Activated naive CD8-positive, alpha-beta T cell treated with anti-CD3 and anti-CD28 coated beads, Interleukin-2, amount 50 U/mL, for 24 hours (primary cell): ENCODE measurements at regions not wholly inside any gene's neighbourhood (a gene's known extent, or its start where the extent isn't known, plus 50 kb on each side); places are given as distances from the start of the nearest gene placed in this dataset.
A peak's percentile ranks its signal among the peaks of the same experiment; 100 is the strongest.

Experiments used
- ATAC-seq: fragments of 150-1000 bp; cut with Tn5 transposase; one replicate; pipeline ENCODE4 v1.10.0; 2021
- DNase-seq: peaks from one replicate; pipeline ENCODE4 v3.0.0; 2021
- H3K27ac Mint-ChIP-seq: one replicate; pipeline ENCODE4 v1.8.0; 2021; ENCODE audit warnings: mild to moderate bottlenecking, mixed read lengths
- H3K27me3 Mint-ChIP-seq: one replicate; pipeline ENCODE4 v1.8.0; 2021; ENCODE audit warnings: mixed read lengths
- H3K36me3 Mint-ChIP-seq: one replicate; pipeline ENCODE4 v1.8.0; 2021; ENCODE audit warnings: low read depth, mixed read lengths
- H3K4me1 Mint-ChIP-seq: one replicate; pipeline ENCODE4 v1.8.0; 2021; ENCODE audit warnings: mixed read lengths
- H3K4me3 Mint-ChIP-seq: one replicate; pipeline ENCODE4 v1.8.0; 2021; ENCODE audit warnings: mild to moderate bottlenecking, moderate library complexity, mixed read lengths
- H3K9me3 Mint-ChIP-seq: one replicate; pipeline ENCODE4 v1.8.0; 2021; ENCODE audit warnings: mixed read lengths

- Mint-ChIP-seq H3K27me3 (peaks cover 2% of the 10 kb centered on the region), H3K4me3 (no peak overlapping the region), H3K9me3 (no peaks in the 10 kb centered on the region), H3K27ac (no peak overlapping the region), H3K4me1 (no peaks in the 10 kb centered on the region), H3K36me3 (no peaks in the 10 kb centered on the region)
- ATAC-seq (no peak), DNase-seq (no peak)
Measured at GRCh38 chr6:147023581-147023980, 180.6 kb upstream of the STXBP5 start.

DNA sequence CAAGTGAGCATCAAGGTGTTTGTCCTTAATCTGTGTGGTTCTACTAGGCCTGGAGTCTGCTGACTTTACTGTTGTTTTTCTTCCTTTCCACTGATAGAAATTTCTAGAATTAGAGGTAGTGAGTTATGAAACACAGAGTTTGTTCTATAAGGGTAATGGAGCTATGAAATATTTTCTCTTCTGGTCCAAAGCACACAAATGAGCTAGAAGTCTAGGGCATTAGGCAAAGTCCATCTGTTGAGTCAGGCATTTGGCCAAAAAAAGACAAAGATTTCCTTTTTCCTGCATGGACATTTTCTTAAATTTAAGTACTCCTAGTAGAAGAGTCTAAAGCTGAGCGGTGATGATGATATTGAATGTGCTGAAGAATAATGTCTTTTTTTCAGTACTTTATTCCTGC, 174.3 kb upstream of the STXBP5 start:
- no peak overlapping the region for H3K27ac Mint-ChIP-seq
- H3K36me3 Mint-ChIP-seq = no peaks in the 10 kb centered on the region
- no peak for DNase-seq

GRCh38 chr6:147033267-147033666, 170.9 kb upstream of the STXBP5 start:
- Mint-ChIP-seq H3K4me1 (no peaks in the 10 kb centered on the region), H3K4me3 (no peak overlapping the region), H3K27me3 (no peaks in the 10 kb centered on the region), H3K27ac (no peak overlapping the region), H3K9me3 (no peaks in the 10 kb centered on the region), H3K36me3 (no peaks in the 10 kb centered on the region)
- DNase-seq = no peak
- no peak for ATAC-seq

More for the DNA sequence above, 174.3 kb upstream of the STXBP5 start:
- Mint-ChIP-seq H3K4me1 (no peaks in the 10 kb centered on the region), H3K9me3 (no peaks in the 10 kb centered on the region), H3K4me3 (no peak overlapping the region), H3K27me3 (peaks cover 2% of the 10 kb centered on the region)
- ATAC-seq = no peak

- H3K9me3 Mint-ChIP-seq = no peaks in the 10 kb centered on the region
- no peaks in the 10 kb centered on the region for H3K36me3 Mint-ChIP-seq
- no peaks in the 10 kb centered on the region for H3K4me1 Mint-ChIP-seq
- H3K27me3 Mint-ChIP-seq = no peaks in the 10 kb centered on the region
- no peak overlapping the region for H3K27ac Mint-ChIP-seq
- no peak overlapping the region for H3K4me3 Mint-ChIP-seq
- ATAC-seq = no peak
- DNase-seq = no peak
Measured at GRCh38 chr6:147035886-147036285, 168.3 kb upstream of the STXBP5 start.

DNA sequence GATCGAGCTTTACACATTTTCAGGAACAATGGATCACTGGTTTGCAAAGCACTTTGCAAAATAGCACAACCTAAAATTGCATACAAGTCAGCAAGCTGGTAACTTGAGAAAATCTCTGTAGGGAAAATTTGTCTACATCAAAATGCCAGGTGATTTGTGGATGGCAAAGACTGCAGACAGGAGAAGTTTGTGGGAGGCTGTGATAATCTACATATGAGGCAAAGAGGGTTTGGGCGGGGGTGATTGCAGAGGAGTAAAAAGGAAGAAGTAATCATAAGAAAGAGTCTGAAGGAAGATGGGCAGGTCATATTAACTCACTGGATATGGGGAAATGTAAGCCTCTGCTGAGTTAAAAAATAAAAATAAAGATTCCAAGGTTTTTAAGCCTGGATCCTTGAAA, 166.3 kb upstream of the STXBP5 start:
- H3K9me3 Mint-ChIP-seq = peaks cover 3% of the 10 kb centered on the region

DNA sequence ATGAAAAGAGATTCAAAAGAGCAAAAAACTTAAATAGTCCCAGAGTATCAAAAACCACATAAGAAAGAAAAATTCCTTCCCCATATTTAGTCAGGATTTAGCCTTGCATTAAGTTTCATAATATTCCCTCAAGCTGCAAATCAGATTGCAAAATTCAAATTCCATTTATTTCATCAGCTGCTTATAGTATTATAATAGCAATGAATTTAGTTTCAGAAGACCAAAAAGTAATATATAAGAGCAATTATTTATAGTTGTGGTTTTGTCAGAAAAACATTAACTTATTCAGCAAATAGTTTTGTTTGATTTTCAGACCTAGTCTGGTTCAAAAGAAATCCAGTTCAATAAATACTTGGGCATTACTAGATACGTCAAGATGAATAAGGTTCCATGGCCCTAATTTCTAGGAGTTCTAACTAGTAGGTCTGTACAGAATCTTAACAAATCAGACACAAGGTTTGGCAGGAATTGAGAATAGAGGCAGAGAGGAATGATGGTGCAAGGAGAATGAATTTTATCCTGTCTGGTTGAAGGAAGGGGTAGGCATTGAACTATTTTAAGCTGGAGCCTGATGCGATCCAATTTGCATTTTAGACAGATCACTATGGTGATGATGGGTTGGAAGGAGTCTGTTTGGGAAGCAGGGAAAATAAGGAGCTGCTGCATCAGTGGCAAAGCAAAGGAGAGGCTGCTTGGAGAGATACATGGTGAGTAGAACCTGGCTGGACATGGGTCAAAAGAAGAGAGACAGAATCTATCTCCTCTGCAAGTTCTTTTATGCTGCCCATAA, 163.9 kb upstream of the STXBP5 start:
- ATAC-seq = no peak
- Mint-ChIP-seq H3K27me3 (no peaks in the 10 kb centered on the region), H3K4me1 (no peaks in the 10 kb centered on the region), H3K36me3 (peaks cover 4% of the 10 kb centered on the region), H3K9me3 (peaks cover 19% of the 10 kb centered on the region), H3K4me3 (no peak overlapping the region), H3K27ac (no peak overlapping the region)
- DNase-seq = no peak

More for the DNA sequence above, 166.3 kb upstream of the STXBP5 start:
- Mint-ChIP-seq H3K4me1 (no peaks in the 10 kb centered on the region), H3K4me3 (no peak overlapping the region), H3K27me3 (no peaks in the 10 kb centered on the region), H3K27ac (no peak overlapping the region), H3K36me3 (no peaks in the 10 kb centered on the region)
- no peak for DNase-seq
- ATAC-seq = no peak

DNA sequence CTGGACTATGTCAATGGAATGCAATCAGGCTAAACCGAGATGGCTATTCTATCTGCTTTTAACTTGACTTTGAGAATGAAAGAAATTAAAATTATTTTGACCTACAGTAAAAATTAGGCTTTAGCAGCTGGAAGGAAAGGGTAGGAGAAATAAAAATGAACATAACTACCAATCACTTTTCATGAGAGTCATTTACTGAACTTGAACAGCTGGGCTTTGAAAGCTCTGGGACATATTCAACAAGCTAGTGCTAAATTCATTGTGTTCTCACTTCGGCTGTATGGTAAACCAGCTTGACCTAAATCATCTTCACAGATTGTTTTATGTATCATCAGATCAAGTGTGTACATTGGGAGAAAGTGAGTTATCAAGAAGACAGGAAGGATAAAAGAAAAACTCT, 161.5 kb upstream of the STXBP5 start:
- no peak for DNase-seq
- no peak for ATAC-seq
- Mint-ChIP-seq H3K36me3 (peaks cover 4% of the 10 kb centered on the region), H3K4me1 (no peaks in the 10 kb centered on the region), H3K9me3 (peaks cover 24% of the 10 kb centered on the region), H3K27me3 (no peaks in the 10 kb centered on the region), H3K4me3 (no peak overlapping the region), H3K27ac (no peak overlapping the region)

DNA sequence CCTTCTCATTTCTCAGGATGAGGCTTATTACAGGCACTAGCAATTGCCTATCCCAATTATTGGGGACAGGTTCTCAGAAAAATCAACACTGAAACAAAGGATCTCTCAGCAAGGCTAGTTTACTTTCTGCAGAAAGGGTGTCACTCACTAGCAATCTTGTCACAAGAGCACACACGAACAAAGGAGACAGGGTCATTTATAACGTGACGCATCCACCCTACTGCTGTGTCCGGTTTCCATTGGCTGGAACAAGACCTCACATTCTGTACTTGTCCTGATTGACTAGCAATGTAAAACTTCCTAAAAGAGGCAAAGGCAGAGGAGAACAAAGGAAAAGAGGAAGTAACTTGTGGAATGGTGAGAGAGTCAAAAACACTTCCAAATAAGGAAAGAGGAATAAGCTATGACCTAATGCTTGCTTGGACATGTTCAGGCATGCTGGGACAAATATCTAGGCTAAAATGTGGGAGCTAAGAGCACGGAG, 160.2 kb upstream of the STXBP5 start:
- no peak overlapping the region for H3K27ac Mint-ChIP-seq
- no peak for DNase-seq
- H3K4me3 Mint-ChIP-seq = no peak overlapping the region
- ATAC-seq = no peak
- H3K27me3 Mint-ChIP-seq = no peaks in the 10 kb centered on the region
- H3K9me3 Mint-ChIP-seq = peaks cover 24% of the 10 kb centered on the region
- H3K36me3 Mint-ChIP-seq = peaks cover 4% of the 10 kb centered on the region
- H3K4me1 Mint-ChIP-seq = no peaks in the 10 kb centered on the region

DNA sequence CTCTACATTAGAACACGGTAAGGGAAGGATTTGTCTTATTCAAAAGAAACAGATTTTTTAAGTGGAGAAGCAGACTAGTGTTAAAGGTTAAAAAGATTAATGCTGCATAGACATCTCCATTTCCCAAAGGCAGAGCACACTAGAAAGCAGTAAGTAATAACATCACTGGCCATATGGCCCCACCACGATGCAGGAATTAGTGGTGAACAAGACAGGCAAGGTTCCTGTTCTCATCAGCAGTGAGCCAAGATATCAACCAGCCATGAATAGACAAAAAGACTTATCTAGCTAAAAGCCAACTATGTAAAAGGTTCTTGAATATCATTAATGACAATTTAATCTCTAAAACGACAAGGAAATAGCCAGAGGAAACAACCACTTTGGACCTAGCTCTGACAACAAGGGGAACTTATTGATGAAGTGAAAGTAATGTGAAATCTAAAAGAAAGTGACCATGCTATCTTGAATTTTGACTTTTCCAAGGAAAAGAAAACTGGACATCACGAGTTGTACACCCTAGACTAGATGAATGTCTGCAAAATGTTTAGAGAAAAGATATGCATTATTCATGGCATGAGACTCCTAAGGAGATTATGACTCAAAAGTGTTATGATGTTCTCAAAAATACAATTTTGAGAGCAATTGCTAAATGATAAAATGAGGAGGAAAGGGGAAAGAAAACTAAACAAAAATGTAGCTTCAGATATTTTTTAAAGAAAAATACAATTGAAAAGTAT, 157.9 kb upstream of the STXBP5 start:
- DNase-seq = no peak
- ATAC-seq = no peak
- peaks cover 4% of the 10 kb centered on the region for H3K36me3 Mint-ChIP-seq
- no peaks in the 10 kb centered on the region for H3K27me3 Mint-ChIP-seq
- no peak overlapping the region for H3K4me3 Mint-ChIP-seq
- peaks cover 24% of the 10 kb centered on the region for H3K9me3 Mint-ChIP-seq
- no peaks in the 10 kb centered on the region for H3K4me1 Mint-ChIP-seq
- no peak overlapping the region for H3K27ac Mint-ChIP-seq

DNA sequence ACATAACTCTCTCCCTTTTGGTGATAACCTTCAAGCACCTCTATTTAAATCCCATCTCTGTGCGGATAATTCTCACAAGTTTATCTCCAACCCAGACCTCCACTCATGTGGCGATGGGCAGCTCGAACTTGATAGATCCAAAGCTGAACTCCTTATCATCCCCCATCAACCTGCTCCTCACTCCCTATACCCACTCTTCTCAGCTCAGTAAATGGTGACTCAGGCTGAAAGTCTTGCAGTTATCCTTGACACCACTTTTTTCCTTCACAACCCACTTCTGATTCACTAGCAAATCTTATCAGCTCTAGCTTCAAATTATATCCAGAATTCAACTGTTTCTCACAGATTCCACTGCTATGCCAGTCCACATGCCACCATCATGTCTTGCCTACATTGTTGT, 155.3 kb upstream of the STXBP5 start:
- Mint-ChIP-seq H3K4me1 (no peaks in the 10 kb centered on the region), H3K9me3 (peaks cover 16% of the 10 kb centered on the region), H3K27ac (no peak overlapping the region), H3K36me3 (peaks cover 3% of the 10 kb centered on the region), H3K27me3 (no peaks in the 10 kb centered on the region), H3K4me3 (no peak overlapping the region)
- DNase-seq (no peak), ATAC-seq (no peak)

DNA sequence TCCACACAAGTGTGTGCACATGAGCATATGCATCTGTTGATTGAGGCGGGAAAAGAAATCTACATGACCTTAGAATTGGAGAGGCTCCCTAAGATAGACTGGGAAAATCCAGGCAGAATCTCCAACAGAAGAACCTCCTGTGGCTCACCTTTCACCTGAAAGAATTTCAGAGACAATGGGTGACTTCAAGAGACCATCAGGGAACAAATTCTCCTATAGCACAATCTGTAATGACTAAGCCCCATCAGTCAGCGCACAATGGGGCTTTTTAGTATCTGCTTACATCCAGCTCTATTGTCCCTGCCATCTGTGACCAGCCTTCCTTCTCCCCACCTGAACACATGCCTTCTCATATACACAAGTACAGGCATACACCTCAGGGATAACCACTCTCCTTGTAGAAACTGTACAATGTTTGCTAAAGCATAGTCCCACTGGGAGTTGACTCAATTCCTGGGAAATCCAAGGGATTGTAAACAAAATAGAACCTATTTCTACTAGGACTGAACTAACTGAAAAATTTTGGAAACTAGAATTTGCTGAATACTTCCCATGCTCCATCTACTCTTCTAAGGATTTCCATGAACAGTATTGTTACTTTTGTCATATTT, 150.8 kb upstream of the STXBP5 start:
- H3K9me3 Mint-ChIP-seq = no peaks in the 10 kb centered on the region
- H3K36me3 Mint-ChIP-seq = no peaks in the 10 kb centered on the region
- no peak for ATAC-seq
- DNase-seq = no peak
- H3K27ac Mint-ChIP-seq = no peak overlapping the region
- H3K4me1 Mint-ChIP-seq = peaks cover 16% of the 10 kb centered on the region
- H3K27me3 Mint-ChIP-seq = no peaks in the 10 kb centered on the region
- no peak overlapping the region for H3K4me3 Mint-ChIP-seq

DNA sequence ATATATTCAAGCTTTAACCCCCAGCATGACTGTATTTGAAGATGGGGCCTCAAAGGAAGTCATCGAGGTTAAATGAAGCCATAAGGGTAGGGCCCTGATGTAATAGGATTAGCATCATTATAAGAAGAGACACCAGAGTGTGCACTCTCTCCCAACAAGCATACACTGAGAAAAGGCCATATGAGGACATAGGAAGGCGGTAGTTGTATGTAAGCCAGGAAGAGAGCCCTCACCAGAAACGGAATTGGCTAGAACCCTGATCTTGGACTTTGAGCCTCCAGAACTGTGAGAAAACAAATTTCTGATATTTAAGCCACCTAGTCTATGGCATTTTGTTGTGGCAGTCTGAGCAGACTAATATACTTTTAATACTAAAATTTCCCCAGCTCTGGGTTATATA, 150.1 kb upstream of the STXBP5 start:
- DNase-seq (no peak), ATAC-seq (no peak)
- Mint-ChIP-seq H3K27ac (no peak overlapping the region), H3K9me3 (no peaks in the 10 kb centered on the region), H3K36me3 (no peaks in the 10 kb centered on the region), H3K4me3 (no peak overlapping the region), H3K4me1 (peaks cover 16% of the 10 kb centered on the region), H3K27me3 (no peaks in the 10 kb centered on the region)

GRCh38 chr6:147054871-147055270, 149.3 kb upstream of the STXBP5 start:
- H3K27ac Mint-ChIP-seq = peak overlapping the region; percentile 77
- H3K36me3 Mint-ChIP-seq = no peaks in the 10 kb centered on the region
- H3K9me3 Mint-ChIP-seq = no peaks in the 10 kb centered on the region
- ATAC-seq (no peak), DNase-seq (no peak)
- H3K27me3 Mint-ChIP-seq = no peaks in the 10 kb centered on the region
- H3K4me3 Mint-ChIP-seq = no peak overlapping the region
- peaks cover 16% of the 10 kb centered on the region for H3K4me1 Mint-ChIP-seq

GRCh38 chr6:147055821-147056392, 148.3 kb upstream of the STXBP5 start:
- Mint-ChIP-seq H3K27ac (peak overlapping the region; percentile 77), H3K36me3 (no peaks in the 10 kb centered on the region), H3K4me3 (no peak overlapping the region), H3K9me3 (no peaks in the 10 kb centered on the region), H3K4me1 (peaks cover 16% of the 10 kb centered on the region), H3K27me3 (no peaks in the 10 kb centered on the region)
- DNase-seq (peak; percentile 5), ATAC-seq (peak; percentile 82)
